Endometrium (tissue), 2 donors: ENCODE measurements at regions not wholly inside any gene's neighbourhood (a gene's known extent, or its start where the extent isn't known, plus 50 kb on each side); places are given as distances from the start of the nearest gene placed in this dataset.
"Not testable (repeated sequence)": the region's sequence is repeated elsewhere in the genome, so short reads cannot be mapped to it uniquely, and the experiment has no call there.

Experiments
- FAIRE-seq: peaks from 2 replicates; lab custom pipeline; 2012; peaks lifted over from hg19 to GRCh38; lab: Jason Lieb, UNC
- donor health status: control.
- donor health status: control.

DNA sequence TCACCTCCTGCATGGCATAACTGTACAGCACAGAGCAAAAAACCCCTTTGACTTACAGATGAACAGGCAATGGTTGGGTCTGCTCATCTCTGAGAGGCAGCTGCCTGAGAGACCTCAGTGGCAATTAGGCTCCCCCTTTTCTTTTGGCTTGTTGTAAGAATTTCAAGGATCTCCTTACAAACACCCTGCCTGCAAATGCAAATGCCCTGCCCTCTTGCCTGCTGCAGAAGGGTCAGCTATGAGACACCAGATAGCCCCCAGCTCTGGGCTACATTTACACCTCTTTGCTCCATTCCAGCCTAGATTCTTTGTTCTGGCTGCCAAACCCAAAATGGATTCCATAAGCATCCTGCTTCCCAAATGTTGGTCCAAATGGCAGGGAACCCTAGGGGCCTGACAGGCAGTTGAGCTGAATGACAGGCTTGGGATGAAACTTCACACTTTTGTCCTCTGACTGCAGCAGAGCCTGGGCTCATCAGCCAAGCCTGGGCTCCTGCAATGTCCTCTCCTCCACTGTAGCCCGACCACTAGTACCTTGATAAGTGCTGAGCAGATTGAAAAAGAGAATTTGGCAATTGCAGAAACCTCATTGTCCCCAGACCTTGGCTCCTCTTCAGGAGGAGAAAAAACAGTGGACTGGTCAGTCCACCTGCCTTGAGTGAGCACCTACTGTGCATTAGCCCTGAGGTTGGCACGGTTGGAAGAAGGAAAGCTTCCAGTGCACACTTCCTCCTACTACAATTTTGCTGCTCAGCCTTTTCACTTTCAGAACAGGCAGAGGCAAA is 678.3 kb downstream of the BCL11A start:
- no peak for FAIRE-seq

DNA sequence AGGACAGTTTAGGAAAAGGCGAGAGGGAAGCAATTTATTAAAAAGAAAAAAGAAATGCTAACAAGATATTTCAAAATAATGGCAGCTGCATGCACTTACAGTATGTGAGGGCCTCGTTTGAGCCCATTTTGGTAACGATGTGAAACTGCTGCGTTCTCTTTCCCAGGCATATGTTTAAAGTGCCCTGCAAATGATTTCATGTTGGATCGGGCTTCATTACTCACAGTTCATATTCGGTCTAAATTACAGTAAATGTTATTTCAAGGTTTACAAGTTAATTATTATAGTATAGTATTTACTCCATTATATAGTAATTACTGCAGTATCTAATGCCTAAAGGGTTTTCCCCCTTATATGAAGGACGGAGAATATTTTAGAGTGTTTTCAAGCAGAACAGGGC is 679.1 kb downstream of the BCL11A start:
- FAIRE-seq, result no peak

DNA sequence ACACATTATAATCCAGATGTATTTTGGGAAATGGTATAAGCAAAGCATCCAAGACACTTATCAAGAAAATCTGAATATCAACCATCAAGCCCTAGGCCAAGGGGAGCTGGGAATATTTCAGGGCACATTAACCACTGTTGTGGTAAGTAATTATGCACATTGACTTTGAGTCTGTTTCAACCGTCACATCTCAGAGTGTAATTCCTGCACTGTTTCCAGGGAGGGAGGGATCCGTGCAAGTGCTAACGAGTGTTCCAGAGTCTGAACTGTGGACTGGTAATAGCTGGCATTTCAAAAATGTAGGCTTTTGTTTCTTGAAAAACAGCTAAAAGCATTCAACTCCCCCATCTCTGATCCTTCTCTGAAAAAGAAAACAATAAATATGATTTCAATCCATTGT is 681.6 kb downstream of the BCL11A start:
- no peak for FAIRE-seq

DNA sequence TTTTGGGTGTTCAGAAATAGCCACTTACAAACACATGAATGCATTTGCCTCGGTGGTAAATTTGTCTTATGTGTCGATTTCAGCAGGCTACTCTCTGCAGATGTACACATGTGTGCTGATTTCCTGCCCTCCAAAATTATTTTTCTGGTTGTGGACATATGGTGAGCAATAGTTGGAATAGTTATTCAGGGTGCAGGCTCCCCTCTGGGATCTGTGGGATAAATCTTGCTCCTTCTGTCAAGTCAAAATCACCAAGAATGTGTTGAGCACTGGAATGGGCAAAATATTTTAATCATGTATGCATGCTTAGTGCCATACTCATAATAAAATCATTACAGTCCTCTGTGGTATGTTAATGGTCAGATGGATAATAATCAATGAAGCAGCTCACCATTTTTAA is 684.5 kb downstream of the BCL11A start:
- no peak for FAIRE-seq

DNA sequence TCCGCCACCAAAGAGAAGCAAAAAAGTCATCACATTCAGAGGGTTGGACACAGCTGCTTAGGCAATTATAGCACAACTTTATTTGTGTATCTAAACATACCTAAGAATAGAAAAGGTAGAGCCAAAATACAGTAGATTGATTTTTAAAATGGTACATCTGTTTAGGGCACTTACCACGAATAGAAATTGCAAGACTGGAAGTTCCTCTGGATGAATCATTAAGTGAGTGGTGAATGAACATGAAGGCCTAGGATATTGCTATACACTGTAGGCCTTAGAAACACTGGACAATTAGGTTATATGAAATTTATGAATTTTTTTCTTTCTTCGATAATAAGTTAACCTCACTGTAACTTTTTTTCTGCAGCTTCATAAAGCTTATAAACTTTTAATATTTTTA is 687.0 kb downstream of the BCL11A start:
- FAIRE-seq, result no peak

DNA sequence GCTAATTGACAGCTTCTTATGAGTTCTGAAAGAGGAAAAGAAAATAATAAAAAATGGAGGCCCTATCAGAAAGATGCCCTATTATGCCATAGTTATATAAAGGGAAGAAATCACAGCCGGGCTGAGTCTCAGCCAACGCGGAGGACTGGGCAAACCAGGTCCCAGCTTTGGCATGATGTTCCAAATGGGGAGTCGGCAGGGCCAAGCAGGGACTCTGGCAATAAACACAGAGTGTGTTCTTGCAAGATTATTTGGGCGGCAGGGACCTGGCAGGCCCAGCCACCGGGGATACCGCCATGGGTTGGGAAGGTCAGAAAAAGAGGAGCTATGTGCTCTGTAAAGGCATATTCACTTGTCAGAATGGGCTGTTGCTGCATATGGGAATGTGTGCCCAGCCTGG is 694.9 kb downstream of the BCL11A start:
- FAIRE-seq, result no peak

DNA sequence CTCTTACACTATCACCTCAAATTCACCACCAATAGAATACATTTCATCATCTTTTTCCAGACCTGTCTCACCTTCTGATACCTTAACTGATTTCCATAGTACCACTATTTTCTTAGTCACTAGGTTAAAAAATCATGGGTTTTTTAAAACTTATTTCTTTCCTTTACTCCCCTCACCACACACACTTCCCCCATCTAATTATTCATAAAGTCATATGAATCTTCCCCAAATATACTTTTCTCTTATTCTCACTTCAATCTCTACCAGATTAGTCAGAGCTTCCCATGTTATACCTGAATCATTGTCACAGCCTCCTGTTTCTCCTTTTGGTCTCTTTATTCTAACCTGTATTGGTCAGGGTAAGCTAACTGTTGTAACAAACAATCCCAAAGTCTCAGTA is 696.3 kb downstream of the BCL11A start:
- FAIRE-seq, result no peak

DNA sequence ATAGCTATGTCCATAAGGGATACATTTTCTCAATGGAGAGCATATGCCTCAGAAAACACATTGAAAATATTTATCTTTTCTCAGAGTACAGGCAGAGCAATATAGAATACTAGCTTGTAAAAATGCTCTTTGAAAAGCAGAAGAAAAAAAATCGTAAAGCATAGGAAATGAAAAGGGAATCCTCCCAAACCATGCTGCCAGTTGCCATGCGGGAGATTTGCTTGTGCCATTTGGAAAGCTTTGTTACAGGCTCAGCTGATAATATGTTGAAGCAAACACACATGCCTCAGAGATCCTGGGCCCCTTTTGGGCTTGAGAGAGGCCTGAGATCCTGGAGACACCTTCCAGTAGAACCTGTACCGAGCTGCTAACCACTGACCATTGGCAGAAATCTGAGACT is 697.1 kb downstream of the BCL11A start:
- no peak for FAIRE-seq

DNA sequence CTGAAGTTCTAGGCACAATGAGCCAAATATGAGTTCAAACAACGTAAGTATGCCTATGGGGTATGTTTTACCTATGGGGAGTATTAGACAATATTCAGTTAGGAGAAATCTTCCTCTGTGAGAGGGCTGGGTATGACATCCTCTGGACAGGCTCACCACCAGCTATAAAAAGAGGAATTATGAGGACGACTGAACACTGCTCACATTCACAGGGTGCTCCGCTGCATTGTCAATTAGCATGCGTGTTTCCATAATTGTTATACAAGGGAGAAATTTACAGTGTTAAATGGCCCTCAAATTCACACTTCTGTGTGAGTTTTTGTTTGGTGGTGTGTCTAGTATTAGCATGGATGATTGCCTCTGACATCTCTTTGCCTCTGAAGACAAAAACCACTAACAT is 700.4 kb downstream of the BCL11A start:
- no peak for FAIRE-seq

DNA sequence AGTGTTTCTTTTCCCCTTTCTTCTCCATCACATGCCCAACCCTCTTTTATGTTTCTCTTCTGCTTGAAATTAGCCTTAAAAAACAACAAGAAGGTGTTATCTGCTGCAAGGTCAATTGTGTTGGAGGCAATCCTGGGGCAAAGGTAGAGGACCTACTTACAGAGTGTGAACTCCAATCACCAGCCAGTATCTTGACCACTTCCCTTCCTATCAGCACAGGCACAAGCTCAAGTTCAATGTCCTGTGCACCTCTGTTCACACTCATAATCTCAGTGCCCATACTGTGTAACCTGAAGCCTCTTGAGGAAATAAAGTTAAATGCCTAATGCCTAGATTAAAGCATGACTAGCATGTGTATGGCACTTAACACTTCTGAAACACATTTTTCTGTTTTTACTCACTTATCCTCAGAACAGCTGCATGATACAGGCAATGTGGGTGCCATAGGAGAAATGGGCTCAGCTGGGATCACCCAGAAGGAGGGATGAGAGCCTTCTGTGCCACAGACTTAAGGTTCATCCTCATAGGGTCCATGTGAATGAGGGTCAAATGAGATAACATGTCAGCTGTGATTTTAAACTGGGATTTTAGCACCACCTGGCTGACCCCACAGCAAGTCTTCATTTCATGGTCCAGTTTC is 701.5 kb downstream of the BCL11A start:
- no peak for FAIRE-seq

DNA sequence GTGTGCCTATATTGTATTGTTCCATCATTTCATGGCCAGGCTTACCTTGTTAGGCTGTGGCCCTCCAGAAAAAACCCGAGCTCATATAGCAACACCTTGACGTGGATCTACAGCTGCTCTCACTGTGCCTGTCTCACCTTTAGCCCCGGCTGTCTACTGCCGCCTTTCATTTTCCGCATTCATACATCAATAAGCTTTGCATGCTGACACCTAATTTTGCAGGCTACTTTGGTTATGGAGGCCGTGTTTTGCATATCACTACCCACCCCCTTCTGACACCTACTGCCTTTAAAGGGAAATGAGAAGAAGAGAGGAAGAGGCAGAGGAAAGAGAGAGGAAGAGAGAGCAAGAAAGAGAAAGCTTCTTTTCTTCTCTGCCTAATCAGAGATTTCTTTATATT is 702.9 kb downstream of the BCL11A start:
- FAIRE-seq, result no peak

DNA sequence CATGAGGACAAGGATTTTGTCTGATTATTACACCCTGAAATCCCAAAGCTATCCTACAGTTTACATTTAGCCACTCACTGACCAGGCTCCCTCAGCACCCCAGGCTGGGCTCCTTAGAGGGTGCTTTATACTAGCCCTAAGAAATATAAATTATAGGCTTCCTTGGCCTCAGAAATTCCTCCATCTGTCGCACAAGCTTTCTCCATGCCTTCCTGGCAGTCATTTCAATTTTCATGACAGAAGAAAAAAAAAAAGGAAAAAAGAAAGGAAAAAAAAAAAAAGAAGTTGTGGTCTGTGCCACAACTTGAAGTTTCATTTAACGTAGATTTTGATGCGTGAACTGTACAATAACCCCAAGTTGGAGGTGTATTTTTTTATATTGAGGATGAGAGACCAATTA is 719.5 kb downstream of the BCL11A start:
- FAIRE-seq, result no peak

DNA sequence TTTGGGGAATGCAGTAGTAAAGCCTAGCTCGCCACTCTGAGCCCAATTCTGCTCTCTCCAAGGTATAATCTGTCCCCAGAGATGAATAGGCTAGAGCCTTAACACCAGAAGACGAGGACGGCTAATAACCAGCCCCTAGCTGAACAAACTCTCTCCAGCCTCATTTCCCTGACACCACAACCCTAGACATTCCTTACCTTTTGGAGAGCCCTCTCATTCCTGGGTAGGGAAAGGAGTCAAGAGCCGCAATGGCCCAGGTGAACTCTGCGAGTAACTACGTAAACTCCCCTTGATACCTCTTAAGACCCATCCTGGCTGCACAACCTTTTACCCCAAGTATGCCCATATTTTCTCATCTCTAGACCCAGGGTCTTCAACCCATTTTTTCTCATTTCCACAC is 722.9 kb downstream of the BCL11A start:
- no peak for FAIRE-seq

DNA sequence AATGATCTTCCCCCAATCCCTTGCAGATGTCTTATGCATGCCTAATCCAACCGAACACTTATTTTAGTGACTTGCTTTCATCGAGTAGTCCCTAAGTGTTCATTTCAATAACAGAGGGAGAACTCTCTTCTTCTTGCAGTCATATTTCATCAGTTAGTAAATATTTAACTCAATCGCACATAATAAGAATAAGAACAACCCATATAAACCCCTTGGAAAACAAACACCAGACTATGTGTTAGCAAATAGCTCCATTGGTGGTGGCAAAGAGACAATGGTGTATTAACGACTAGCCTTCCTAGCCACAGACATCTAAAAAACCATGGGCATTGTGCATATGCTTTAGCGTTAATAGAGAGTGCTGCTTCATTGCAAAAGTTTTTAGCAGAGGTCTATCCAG is 725.8 kb downstream of the BCL11A start:
- FAIRE-seq, result no peak

DNA sequence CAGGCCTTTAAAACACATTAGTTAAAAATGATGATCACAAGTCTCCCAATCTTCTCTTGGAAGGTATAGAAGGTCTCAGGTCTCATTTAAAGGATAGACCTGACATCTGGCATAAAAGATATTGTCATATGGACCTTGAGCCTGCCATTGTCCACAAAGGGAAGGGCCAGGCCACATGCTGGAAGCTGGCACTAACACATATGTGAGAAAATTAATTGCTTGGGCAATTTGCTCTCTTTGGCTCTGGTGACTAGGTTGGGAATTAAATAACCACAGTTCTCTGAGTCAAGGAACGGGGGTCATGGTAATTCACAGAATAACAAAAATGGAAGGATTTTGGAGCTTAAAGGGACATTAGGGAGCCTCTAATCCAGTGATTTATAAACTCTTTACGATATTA is 727.3 kb downstream of the BCL11A start:
- no peak for FAIRE-seq

DNA sequence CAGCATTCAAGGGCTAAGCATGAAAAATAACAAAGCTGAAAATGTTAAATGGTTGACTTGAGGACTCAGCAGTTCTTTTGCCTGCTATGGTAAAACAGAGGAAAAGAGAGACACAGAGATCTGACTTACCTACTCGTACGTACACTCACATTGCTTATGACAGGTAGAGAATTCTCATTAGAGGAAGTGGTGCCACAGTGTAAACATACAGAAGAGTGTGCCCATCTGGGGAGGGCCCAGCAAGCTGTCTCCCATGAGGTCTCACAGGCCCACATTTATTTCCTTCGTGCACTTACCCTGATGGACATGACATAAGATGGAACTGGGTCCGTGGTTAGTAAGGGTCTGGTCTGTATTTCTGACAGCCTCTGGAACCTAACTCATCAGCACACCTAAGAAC is 729.1 kb downstream of the BCL11A start:
- FAIRE-seq, result no peak

DNA sequence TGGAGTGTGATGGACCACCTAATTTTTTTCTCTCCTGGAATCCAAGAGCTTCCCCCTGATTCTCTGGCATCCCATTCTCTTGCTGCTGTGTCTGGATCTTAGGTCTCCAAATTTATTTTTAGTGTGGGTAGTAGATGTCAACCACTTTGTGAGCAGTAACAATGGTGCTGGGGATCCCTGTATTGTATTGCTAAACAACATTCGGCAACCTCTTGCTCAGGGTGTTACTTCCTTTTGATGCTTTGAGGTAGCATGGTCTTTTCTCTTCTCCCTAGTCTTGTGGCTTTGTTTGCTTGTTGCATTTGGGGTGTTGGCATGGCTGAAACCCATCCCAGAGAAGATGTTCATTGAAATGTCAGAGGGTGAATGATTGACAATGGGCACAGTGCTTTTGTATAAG is 737.4 kb downstream of the BCL11A start:
- FAIRE-seq, result no peak

DNA sequence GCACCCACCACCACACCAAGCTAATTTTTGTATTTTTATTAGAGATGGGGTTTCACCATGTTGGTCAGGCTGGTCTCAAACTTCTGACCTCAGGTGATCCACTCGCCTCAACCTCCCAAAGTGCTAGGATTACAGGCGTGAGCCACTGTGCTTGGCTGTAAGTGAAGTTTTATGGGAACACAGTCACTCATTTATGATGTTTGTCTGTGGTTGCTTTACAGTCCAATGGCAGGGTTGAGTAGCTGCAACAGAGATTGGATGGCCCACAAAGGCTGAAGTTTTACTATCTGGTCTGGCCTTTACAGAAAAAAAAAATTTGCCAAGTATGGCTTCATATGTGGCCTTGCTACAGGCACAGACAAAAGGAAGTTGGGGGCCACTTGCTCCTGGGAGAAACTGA is 743.2 kb downstream of the BCL11A start:
- not testable (repeated sequence) for FAIRE-seq

DNA sequence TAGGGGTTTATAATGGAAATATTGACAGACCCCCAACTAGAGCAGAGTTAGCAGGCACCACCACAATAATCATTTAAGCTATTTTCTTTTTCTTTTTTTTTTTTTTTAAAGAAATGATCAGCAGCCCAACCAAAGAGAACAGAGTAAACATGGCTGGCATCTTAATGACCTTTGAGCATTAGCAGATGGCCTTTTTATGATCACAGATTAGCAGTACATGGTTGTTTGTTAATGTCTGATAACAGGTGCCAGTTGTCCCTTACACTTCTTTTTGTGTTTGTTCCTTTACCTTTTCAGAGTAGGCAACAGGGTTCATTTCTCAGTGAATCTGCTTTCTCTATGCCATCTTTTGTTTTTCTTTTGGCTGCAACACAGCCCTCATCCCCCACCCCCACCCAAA is 747.0 kb downstream of the BCL11A start:
- FAIRE-seq, result no peak

DNA sequence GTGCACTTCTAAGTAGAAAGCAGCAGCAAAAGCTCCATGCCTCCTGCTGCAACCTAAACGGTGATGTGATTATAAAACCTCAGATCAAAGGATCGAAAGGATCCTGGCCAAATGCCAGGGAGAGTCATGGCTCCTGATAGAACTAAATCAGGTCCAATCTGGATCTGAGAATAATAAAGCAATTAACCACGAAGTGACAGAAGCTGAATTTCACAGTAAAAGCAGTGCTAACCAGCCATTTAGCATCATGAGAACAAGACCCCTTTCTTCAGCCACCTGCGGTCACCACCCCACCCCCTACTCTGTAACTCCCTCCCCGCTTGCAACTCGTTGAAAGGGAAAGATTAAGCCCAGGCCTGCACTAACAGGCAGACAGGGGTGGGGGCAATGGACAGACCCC is 748.7 kb downstream of the BCL11A start:
- FAIRE-seq, result no peak

DNA sequence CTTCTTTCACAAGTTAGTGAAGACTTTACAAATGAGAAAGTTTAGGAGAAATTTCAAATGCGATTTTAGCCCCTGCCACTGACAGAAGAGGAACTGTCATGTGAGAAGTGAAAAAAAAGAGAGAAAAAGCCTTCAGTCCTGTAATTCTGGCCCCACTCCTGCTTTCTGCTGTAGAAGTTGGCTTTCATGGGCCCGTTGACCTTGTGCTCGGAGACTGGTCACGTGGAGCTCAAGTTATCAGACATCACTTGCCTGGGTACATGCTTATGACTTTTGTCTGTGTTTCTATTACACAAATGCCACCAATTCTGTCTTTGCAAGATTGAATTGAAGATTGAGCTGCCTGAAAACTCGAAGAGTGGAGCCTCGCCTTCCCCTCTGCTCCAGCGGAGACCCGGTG is 749.9 kb downstream of the BCL11A start:
- no peak for FAIRE-seq

DNA sequence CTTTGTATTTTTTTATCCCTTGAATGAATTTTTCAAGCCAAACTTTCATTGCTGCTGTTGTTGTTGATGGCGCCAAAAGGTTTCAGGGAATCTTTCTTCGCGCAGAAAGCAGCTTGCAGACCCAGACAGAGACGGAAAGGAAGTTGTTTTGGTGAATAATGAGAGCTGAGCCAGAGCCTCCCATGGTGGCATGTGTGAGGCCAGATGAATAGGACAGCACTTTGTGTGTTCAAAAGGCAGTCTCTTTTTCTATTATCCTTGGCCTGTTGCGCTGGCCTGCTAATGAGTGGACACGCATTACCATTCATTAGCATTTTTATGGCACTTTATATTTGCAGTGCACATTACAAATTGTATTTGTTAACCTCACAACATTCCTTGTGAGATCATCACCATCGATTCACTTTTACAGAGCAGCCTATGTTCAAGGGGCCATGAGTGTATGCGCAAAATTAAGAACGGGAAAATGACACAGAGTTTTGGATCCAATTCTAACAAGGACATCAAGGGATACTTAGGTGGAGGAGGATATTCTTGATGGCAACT is 754.7 kb downstream of the BCL11A start:
- FAIRE-seq, result no peak

DNA sequence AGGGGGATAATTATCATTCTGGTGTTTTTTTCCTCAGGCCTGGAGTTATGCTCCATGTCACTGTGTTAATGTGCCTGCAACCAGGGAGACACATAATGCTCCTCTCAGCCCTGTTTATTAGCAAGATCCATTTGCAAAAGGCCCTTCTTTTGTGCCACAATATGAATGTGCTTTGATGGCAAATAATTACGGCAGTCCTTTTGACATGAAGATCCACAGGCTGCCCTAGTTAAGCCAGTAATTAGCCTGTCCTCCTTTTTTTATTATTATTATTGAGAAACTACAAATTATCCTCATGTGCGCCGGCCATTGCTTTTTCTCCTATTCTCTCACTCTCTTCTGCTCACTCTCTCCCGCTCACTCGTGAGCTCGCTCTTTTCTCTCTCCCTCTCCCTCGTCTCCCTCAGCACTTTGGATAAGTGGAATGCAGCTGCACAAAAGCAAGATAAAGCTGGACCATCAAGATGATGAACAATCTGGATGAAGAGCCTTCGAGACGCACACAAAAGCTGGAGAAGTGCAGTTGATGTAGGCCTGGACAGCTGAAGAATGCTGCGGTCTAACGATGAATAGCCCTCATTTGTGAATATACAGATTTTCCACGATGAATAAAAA is 762.3 kb downstream of the BCL11A start:
- FAIRE-seq, result no peak
